ENCODE measurements at regions not wholly inside any gene's neighbourhood (a gene's known extent, or its start where the extent isn't known, plus 50 kb on each side); places are given as distances from the start of the nearest gene placed in this dataset.
A peak's percentile ranks its signal among the peaks of the same experiment; 100 is the strongest.
"Not testable (repeated sequence)": the region's sequence is repeated elsewhere in the genome, so short reads cannot be mapped to it uniquely, and the experiment has no call there.

GRCh38 chr9:81363916-81364480 is 325.3 kb downstream of the TLE1 start:
- no peak for DNase-seq (ENCODE audit: low read depth in 2 of 2)

GRCh38 chr9:81361296-81361695 is 328.1 kb downstream of the TLE1 start:
- no peak for DNase-seq (ENCODE audit: low read depth in 2 of 2)

GRCh38 chr9:81351166-81351565 is 338.2 kb downstream of the TLE1 start:
- DNase-seq (ENCODE audit: low read depth in 2 of 2) = no peak

DNA sequence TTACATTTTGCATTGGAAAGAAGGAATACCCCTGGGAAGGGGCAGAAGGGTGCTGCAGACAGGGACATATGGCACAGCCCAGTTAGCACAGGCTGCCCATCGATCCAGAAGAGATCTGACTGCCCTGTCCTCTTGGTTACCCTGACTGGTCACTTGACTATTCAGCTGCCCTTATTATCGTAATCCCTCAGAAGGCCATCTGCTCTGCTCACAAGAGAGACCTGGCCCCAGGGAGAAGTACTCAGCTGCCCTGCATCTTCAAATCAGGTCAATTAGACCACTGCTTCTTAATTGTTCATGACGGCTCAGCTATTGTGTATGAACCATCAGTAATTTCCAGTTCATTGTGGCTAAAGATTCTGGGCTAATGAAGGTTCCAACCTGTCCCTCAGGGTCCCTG is 345.0 kb downstream of the TLE1 start:
- no peak for DNase-seq (ENCODE audit: low read depth in 2 of 2)

GRCh38 chr9:81335879-81336421 is 353.4 kb downstream of the TLE1 start:
- no peak for DNase-seq (ENCODE audit: low read depth in 2 of 2)

GRCh38 chr9:81321551-81321950 is 367.8 kb downstream of the TLE1 start:
- DNase-seq (ENCODE audit: low read depth in 2 of 2) = no peak

GRCh38 chr9:81320909-81321482 is 368.4 kb downstream of the TLE1 start:
- no peak for DNase-seq (ENCODE audit: low read depth in 2 of 2)

DNA sequence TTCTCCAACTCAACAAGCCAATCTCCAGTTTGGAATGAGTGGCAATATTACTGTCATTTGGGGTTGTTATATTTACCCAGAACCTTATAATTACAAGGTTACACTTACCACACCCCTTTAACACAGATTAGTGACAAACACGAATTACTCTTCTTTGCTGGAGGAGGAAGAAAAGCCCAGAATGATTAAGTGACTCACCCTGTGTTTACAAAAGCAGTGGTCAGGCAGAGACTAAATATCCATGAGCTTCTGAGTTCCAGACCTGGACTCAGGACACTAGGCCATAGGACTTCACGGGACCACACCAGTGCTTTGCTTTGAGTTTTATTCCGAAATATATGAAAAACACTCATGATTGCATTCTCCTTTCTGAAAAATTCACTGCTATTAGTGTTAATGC is 370.8 kb downstream of the TLE1 start:
- DNase-seq (ENCODE audit: low read depth in 2 of 2) = no peak

DNA sequence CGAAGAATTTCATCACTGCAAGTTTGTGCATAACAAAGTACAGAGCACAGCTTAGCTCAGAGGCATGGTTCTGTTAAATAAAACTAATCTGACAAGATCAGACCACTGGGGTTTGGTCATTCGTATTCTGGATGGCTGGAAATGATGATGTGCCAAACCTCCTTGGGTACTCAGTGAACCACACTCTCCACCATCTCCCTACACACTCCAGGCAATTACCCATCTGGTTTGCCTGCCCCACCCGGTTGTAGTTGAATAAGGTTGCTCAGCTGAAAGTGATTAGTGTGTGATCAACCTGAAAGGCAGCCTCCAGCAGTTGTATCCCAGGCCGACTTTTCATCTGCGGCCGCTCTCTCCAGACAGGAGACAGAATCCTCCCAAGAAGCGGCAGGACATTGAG is 371.4 kb downstream of the TLE1 start:
- no peak for DNase-seq (ENCODE audit: low read depth in 2 of 2)

- no peak for DNase-seq (ENCODE audit: low read depth in 2 of 2)
Measured at GRCh38 chr9:81317223-81317622, 372.1 kb downstream of the TLE1 start.

GRCh38 chr9:81314490-81314889 is 374.9 kb downstream of the TLE1 start:
- DNase-seq (ENCODE audit: low read depth in 2 of 2) = no peak

DNA sequence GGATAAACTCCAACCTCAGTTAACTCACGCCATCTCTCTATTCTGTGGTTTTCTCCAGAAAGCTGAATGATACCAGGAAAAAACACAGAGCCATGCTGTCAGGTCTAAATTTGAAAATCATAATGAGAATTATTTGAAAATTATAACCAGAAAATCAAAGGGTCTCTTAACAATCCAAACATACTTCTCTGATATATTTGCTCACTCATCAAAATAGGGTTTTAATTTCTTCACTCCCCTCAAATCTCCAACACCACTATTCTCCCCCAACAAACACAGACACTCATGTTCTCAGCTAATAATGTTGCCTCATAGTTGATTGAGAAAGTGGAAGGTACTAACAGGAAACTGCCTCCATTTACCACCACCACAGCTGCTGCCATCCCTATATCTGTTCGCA is 375.5 kb downstream of the TLE1 start:
- no peak for DNase-seq (ENCODE audit: low read depth in 2 of 2)

DNA sequence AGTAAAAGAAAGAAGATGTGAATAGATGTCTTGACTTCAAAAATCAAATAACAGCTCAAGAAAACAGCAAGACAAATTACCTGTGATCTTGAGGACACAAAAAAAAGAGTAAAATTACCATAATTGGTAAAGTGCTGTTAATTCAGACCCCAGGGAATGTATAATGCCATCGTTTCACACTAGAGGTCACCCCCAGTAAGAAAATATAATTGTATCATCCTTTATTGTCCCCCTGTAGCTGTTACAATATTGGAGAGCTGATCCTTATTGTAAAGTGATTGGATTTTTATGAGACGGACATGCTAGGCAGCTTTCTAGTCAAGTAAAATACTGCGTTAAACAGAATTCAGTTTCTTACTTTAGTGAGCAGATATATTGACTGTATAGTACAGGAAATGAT is 377.0 kb downstream of the TLE1 start:
- no peak for DNase-seq (ENCODE audit: low read depth in 2 of 2)

GRCh38 chr9:81308404-81308803 is 380.9 kb downstream of the TLE1 start:
- DNase-seq (ENCODE audit: low read depth in 2 of 2) = no peak

DNA sequence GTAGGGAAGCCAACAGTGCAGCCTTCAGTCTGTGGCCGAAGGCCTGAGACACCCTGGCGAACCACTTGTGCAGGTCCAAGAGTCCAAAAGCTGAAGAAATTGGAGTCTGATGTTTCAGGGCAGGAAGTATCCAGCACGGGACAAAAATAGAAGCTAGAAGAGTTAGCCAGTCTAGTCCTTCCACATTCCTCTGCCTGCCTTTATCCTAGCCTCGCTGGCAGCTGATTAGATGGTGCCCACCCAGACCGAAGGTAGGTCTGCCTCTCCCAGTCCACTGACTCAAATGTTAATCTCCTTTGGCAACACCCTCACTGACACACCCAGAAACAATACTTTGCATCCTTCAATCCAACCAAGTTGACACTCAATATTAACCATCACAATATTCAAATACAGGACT is 381.6 kb downstream of the TLE1 start:
- DNase-seq (ENCODE audit: low read depth in 2 of 2) = not testable (repeated sequence)

DNA sequence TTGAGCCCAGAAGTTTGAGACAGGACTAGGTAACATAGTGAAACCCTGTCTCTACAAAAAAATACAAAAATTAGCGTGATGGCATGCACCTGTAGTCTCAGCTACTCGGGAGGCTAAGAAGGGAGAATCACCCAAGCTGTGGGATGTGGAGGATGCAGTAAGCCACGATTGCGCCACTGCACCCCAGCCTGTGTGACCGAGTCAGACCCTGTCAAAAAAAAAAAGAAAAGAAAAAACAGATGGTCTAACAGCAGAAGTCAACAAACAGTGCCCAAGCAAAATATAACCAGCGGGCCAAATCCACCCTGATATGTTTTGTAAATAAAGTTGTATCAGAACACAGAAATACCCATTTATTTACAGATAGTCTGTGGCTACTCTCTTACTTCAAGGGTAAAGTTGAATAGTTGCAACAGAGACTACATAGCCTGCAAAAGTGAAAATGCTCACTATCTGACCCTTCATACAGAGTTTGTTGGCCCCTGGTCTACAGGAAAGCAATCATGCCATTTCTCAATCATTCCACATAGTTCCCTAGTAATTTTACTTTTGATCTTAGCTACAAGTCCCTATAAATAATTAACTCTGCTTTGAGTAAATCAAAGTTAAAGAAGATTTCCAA is 383.7 kb downstream of the TLE1 start:
- no peak for DNase-seq (ENCODE audit: low read depth in 2 of 2)

GRCh38 chr9:81303658-81304057 is 385.7 kb downstream of the TLE1 start:
- DNase-seq (ENCODE audit: low read depth in 2 of 2) = no peak

DNA sequence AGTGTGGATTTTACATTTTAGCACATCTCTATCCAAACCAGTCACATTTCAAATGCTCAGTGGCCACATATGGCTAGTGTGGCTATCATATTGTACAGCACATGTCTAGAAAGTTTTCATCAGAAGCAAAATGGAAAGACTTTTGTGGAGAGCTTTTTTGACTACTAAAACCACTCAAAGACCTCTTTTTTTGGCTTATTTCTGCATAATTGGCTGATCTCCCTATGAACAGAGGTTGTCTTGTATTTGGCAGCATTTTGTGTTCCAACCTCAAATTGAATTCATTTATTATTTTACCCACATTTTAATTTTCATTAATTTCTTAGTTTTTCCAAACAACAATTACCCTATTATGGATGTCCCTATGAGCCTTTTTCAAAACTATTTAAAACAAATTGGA is 395.7 kb downstream of the TLE1 start:
- DNase-seq (ENCODE audit: low read depth in 2 of 2) = no peak

- no peak for DNase-seq (ENCODE audit: low read depth in 2 of 2)
Measured at GRCh38 chr9:81292056-81292805, 397.1 kb downstream of the TLE1 start.

DNA sequence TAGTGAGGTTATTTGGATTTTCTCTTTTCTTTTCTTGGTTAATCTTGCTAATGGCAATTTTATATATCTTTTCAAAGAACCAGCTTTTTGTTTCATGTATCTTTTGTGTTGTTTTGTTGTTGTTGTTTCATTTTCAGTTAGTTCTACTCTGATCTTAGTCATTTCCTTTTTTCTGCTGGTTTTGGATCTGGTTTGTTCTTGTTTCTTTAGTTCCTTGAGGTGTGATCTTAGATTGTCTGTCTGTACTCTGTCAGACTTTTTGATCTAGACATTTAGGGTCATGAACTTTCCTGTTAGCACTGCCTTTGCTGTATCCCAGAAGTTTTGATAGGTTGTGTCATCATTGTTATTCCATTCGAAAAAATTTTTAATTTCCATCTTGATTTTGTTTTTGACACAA is 399.7 kb downstream of the TLE1 start:
- DNase-seq (ENCODE audit: low read depth in 2 of 2) = no peak

DNA sequence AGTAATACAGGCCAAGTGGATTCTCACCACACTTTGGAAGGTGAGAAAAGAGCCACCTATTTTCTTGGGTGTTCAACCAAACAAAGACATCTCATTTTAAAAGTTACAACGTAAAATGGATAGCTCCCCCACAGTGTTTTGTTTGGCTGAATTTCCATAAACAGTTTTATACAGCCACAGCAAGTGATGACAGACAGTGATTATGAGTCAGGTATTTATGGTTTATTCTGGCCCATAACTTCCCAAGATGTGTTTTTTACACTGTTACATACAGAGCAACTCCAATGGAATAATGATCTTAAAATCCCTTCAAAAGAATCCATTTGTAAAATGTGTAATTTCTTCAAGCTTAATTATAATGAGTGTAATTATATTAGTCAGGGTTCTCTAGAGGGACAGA is 421.3 kb downstream of the TLE1 start:
- DNase-seq (ENCODE audit: low read depth in 2 of 2) = peak in 1 of 2 experiments; percentile 1

- DNase-seq (ENCODE audit: low read depth in 2 of 2) = peak; percentile 8 to 9
Measured at GRCh38 chr9:81266674-81267073, 422.7 kb downstream of the TLE1 start.

DNA sequence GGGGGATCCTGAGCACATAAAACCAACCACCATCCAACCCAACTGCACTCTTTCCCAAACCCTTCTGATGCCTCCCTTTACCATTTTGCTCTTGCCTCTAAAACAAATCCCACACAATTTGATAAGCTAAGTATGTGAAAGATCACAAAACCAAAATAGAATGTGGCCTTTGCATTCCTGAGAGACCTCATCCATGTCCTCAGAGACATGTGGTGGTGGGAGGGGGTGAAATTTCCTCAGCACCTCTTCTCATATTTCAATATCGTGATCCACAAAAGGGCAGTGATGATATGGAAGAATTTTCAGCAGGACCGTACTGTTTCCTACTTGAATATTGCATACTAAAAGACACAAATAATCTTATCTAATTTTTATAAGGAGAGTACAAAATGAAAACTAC is 423.3 kb downstream of the TLE1 start:
- DNase-seq (ENCODE audit: low read depth in 2 of 2) = peak in 1 of 2 experiments; percentile 0
